HepG2 (cell line): ENCODE measurements at regions not wholly inside any gene's neighbourhood (a gene's known extent, or its start where the extent isn't known, plus 50 kb on each side); places are given as distances from the start of the nearest gene placed in this dataset.

Experiments used
- ATAC-seq: fragments of 200-7000 bp; cut with Tn5 transposase; 3 replicates; pipeline ENCODE4 v1.9.1; 2020; ENCODE audit warnings: mild to moderate bottlenecking, moderate library complexity
- BruUV-seq: library from RNA; stranded (reverse); fragments of 400-500 nt; replicated peaks from 2 replicates; lab custom pipeline; 2021; lab: Mats Ljungman, UMichigan
- CTCF ChIA-PET: fragments of 300-600 bp; formaldehyde crosslinking; extraction: SDS; loops from one replicate; lab custom pipeline; 2021; ENCODE audit warnings: low total read pairs, inconsistent platforms, low intra/inter-chr PET ratio; lab: Yijun Ruan, JAX
- POLR2A ChIA-PET: fragments of 350-600 bp; sonication (Branson Sonifier 250); formaldehyde crosslinking; loops from one replicate; lab custom pipeline; 2020; ENCODE audit warnings: antibody characterized with exemption, inconsistent platforms; lab: Yijun Ruan, JAX
- DNase-seq: peaks from one replicate; pipeline ENCODE4 v3.0.0-alpha.2; 2015; ENCODE audit warnings: low spot score
- FAIRE-seq: peaks from 3 replicates; lab custom pipeline; 2011; peaks lifted over from hg19 to GRCh38; lab: Jason Lieb, UNC
- H2AFZ ChIP-seq: one replicate; pipeline ENCODE4 v1.6.1; 2011; ENCODE audit warnings: low read length, inconsistent platforms
- H3K27ac ChIP-seq: fragments of 300-600 bp; 3 replicates; pipeline ENCODE4 v1.8.0; 2011; ENCODE audit warnings: mixed run types, mild to moderate bottlenecking, mixed read lengths, low read length, inconsistent platforms; ENCODE audit not compliant: insufficient read depth; ENCODE audit errors: extremely low read length
- H3K27me3 ChIP-seq, 2 experiments: fragments of 200-600 bp in 1 of 2; 2 replicates in 1 of 2; 3 replicates in 1 of 2; pipeline versions ENCODE4 v1.6.0 to v1.8.0; 2011; ENCODE audit warnings: low read length in 2 of 2, mild to moderate bottlenecking in 2 of 2, moderate library complexity in 2 of 2, inconsistent platforms in 1 of 2; ENCODE audit not compliant: insufficient read depth in 2 of 2, control insufficient read depth in 1 of 2
- H3K36me3 ChIP-seq, 2 experiments: fragments of 200-600 bp in 1 of 2; replicated peaks in 1 of 2; 2 replicates in 1 of 2; 3 replicates in 1 of 2; pipeline versions ENCODE4 v1.5.1 to v1.8.0; 2011; ENCODE audit warnings: low read length in 2 of 2, inconsistent platforms in 1 of 2; ENCODE audit not compliant: insufficient read depth in 2 of 2, control insufficient read depth in 1 of 2
- H3K4me1 ChIP-seq: 2 replicates; pipeline ENCODE4 v1.5.1; 2012; ENCODE audit warnings: low read length, inconsistent platforms; ENCODE audit not compliant: insufficient read depth
- H3K4me2 ChIP-seq: 2 replicates; pipeline ENCODE4 v1.6.0; 2011; ENCODE audit warnings: low read depth, low read length, inconsistent platforms
- H3K4me3 ChIP-seq, 3 experiments: fragments of 200-600 bp in 1 of 3; sonication (generic), shearing (Covaris generic) in 1 of 3; replicated peaks in 1 of 3; 2 replicates each; pipeline ENCODE4 v1.5.1; 2011 to 2016; ENCODE audit warnings: low read length in 3 of 3, inconsistent platforms in 2 of 3, low read depth in 2 of 3, mild to moderate bottlenecking in 2 of 3, control low read depth in 1 of 3, mixed read lengths in 1 of 3; ENCODE audit not compliant: insufficient read depth in 1 of 3
- H3K79me2 ChIP-seq: one replicate; pipeline ENCODE4 v1.6.1; 2011; ENCODE audit warnings: low read length, inconsistent platforms; ENCODE audit not compliant: insufficient read depth
- H3K9ac ChIP-seq: 2 replicates; pipeline ENCODE4 v1.6.0; 2011; ENCODE audit warnings: mild to moderate bottlenecking, low read depth, low read length, inconsistent platforms; ENCODE audit not compliant: insufficient read depth
- H3K9me3 ChIP-seq: 2 replicates; pipeline ENCODE4 v1.5.1; 2012; ENCODE audit warnings: mild to moderate bottlenecking, low read length
- H4K20me1 ChIP-seq: 2 replicates; pipeline ENCODE4 v1.6.0; 2011; ENCODE audit warnings: inconsistent platforms, mild to moderate bottlenecking, low read length, moderate library complexity; ENCODE audit not compliant: insufficient read depth
- DMAP1 ChIP-seq: IDR thresholded peaks from 2 replicates; pipeline ENCODE4 v1.6.1; 2016
- KMT2A ChIP-seq: sonication (generic); formaldehyde crosslinking; IDR thresholded peaks from 2 replicates; pipeline ENCODE4 v1.4.0; 2020; ENCODE audit warnings: missing genetic modification reagents
- NCOA1 ChIP-seq: sonication (generic); formaldehyde crosslinking; IDR thresholded peaks from 2 replicates; pipeline ENCODE4 v1.9.0; 2021; ENCODE audit warnings: missing genetic modification reagents
- SUZ12 ChIP-seq: fragments of 150-350 bp; IDR thresholded peaks from 2 replicates; pipeline ENCODE4 v1.6.1; 2014; ENCODE audit warnings: low read depth, low read length
- ZNF558 ChIP-seq: sonication (generic); formaldehyde crosslinking; IDR thresholded peaks from 2 replicates; pipeline ENCODE4 v1.9.0; 2022; ENCODE audit warnings: mild to moderate bottlenecking, missing genetic modification reagents, borderline replicate concordance
- ZNF564 ChIP-seq: sonication (generic); formaldehyde crosslinking; IDR thresholded peaks from 2 replicates; pipeline ENCODE4 v1.8.1; 2023; ENCODE audit warnings: mild to moderate bottlenecking, missing genetic modification reagents
- ZNF616 ChIP-seq: sonication (generic); formaldehyde crosslinking; IDR thresholded peaks from 2 replicates; pipeline ENCODE4 v1.5.0; 2020; ENCODE audit warnings: low read depth, mild to moderate bottlenecking, missing genetic modification reagents
- ZNF720 ChIP-seq: sonication (generic); formaldehyde crosslinking; IDR thresholded peaks from 2 replicates; pipeline ENCODE4 v1.4.0; 2020; ENCODE audit warnings: missing genetic modification reagents
- WGBS: methylation state at CpG from one replicate; pipeline ENCODE4 v1.1.6; 2017; ENCODE audit warnings: low lambda C conversion rate; 5-methylcytosine and 5-hydroxymethylcytosine counted together
- in situ Hi-C: cut with HindIII; loops from 2 replicates; pipeline ENCODE4 v1.10.0; 2017; ENCODE audit warnings: low pct_unique_long_range_greater_than_20kb; ENCODE audit not compliant: extremely low pct_ligation_motif_present
- intact Hi-C: fragments of 100-400 bp; cut with micrococcal nuclease; formaldehyde crosslinking; loops from one replicate; pipeline ENCODE4 v1.10.0; 2022; ENCODE audit not compliant: unreplicated experiment
- TF ChIP-seq, protein P1 (sequence below): sonication (generic); formaldehyde crosslinking; IDR thresholded peaks from 2 replicates; pipeline ENCODE4 v1.4.0; 2020; ENCODE audit warnings: missing genetic modification reagents, borderline replicate concordance
- TF ChIP-seq, protein P2 (sequence below): sonication (generic); formaldehyde crosslinking; IDR thresholded peaks from 2 replicates; pipeline ENCODE4 v1.4.0; 2020; ENCODE audit warnings: mild to moderate bottlenecking, missing genetic modification reagents
- TF ChIP-seq, protein P3 (sequence below): sonication (generic); formaldehyde crosslinking; conservative IDR thresholded peaks from 2 replicates; pipeline ENCODE4 v1.8.0; 2022; ENCODE audit warnings: low read depth, missing genetic modification reagents
- TF ChIP-seq, protein P4 (sequence below): IDR thresholded peaks from 2 replicates; pipeline ENCODE4 v1.6.1; 2016; ENCODE audit warnings: missing compliant biosample characterization, missing genetic modification reagents, borderline replicate concordance

DNA sequence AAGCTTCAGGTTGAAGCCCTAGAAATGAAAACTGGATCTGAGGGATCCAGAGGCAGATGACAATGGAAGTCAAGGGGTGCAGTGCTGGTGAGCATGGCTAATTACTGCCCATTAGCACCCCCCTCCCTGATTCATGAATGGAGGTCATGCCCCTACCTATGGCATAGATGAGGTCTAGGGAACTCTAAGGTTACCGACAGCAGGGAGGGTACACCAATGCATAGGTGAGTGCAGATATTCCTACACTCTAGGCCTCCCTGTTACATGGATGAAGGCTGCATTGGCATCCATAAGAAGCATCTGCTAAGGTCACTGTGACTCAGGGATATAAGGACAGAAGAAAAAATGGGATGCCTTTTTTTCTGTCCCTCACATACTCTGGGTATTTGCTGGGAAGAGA is 147.3 kb downstream of the CCDC59 start:
- no peaks in the 10 kb centered on the region for H3K27me3 ChIP-seq
- DNase-seq (no peak), FAIRE-seq (no peak), ATAC-seq (no peak)
- no peak overlapping the region for H3K27ac ChIP-seq
- H4K20me1 ChIP-seq, result no peaks in the 10 kb centered on the region
- H3K9me3 ChIP-seq, result peaks cover 84% of the 10 kb centered on the region
- H3K9ac ChIP-seq, result no peak overlapping the region
- H2AFZ ChIP-seq, result no peak overlapping the region
- intact Hi-C loops, result no loop called here
- BruUV-seq, result no TSS peak
- ChIA-PET CTCF (no interaction called here), POLR2A (no interaction called here)
- in situ Hi-C loops, result no loop called here
- H3K79me2 ChIP-seq, result no peaks in the 10 kb centered on the region
- no peaks in the 10 kb centered on the region for H3K4me1 ChIP-seq
- H3K4me2 ChIP-seq, result no peak overlapping the region
- no peaks in the 10 kb centered on the region for H3K36me3 ChIP-seq
- 10% methylated on average over 1 of the region's 1 CpG for WGBS
- H3K4me3 ChIP-seq, result no peak overlapping the region
- TF ChIP-seq NCOA1, result no peak
- TF ChIP-seq ZNF616 (CRISPR knock-in tag), result peak; percentile 98

DNA sequence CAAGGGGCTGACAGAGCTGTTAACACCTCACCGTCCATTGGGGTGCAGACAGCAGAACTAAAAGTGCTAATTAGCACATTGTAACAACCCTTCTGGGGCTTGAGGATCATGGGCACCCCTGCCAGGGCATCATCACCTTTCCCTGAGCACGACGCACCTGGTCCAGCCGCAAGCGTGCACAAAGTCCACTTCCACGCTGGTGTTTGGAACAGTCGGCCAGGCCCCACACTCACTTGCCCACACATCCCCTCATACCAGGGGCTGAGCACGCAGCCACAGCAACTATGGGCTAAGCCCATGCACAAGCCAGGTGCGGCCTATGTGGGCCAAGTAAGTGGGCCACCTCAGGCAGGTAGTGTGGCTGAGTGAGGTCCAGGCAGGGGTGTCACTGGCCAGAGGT is 148.7 kb downstream of the CCDC59 start:
- Histone ChIP-seq H3K27me3 (no peaks in the 10 kb centered on the region), H4K20me1 (no peaks in the 10 kb centered on the region), H3K4me2 (no peak overlapping the region), H3K4me3 (no peak overlapping the region), H3K9ac (no peak overlapping the region), H3K4me1 (no peaks in the 10 kb centered on the region), H3K9me3 (peaks cover 94% of the 10 kb centered on the region), H3K79me2 (no peaks in the 10 kb centered on the region), H2AFZ (no peak overlapping the region), H3K36me3 (no peaks in the 10 kb centered on the region), H3K27ac (no peak overlapping the region)
- ChIA-PET CTCF (no interaction called here), POLR2A (no interaction called here)
- no TSS peak for BruUV-seq
- FAIRE-seq (no peak), ATAC-seq (no peak), DNase-seq (no peak)
- intact Hi-C loops (no loop called here), in situ Hi-C loops (no loop called here)
- 73% methylated on average over 6 of the region's 9 CpGs for WGBS
- TF ChIP-seq SUZ12 (no peak), ZNF558 (no peak), DMAP1 (CRISPR knock-in tag) (no peak), ZNF720 (CRISPR knock-in tag) (no peak), KMT2A (CRISPR knock-in tag) (no peak), ZNF564 (CRISPR knock-in tag) (no peak)
- TF ChIP-seq, protein P1, sequence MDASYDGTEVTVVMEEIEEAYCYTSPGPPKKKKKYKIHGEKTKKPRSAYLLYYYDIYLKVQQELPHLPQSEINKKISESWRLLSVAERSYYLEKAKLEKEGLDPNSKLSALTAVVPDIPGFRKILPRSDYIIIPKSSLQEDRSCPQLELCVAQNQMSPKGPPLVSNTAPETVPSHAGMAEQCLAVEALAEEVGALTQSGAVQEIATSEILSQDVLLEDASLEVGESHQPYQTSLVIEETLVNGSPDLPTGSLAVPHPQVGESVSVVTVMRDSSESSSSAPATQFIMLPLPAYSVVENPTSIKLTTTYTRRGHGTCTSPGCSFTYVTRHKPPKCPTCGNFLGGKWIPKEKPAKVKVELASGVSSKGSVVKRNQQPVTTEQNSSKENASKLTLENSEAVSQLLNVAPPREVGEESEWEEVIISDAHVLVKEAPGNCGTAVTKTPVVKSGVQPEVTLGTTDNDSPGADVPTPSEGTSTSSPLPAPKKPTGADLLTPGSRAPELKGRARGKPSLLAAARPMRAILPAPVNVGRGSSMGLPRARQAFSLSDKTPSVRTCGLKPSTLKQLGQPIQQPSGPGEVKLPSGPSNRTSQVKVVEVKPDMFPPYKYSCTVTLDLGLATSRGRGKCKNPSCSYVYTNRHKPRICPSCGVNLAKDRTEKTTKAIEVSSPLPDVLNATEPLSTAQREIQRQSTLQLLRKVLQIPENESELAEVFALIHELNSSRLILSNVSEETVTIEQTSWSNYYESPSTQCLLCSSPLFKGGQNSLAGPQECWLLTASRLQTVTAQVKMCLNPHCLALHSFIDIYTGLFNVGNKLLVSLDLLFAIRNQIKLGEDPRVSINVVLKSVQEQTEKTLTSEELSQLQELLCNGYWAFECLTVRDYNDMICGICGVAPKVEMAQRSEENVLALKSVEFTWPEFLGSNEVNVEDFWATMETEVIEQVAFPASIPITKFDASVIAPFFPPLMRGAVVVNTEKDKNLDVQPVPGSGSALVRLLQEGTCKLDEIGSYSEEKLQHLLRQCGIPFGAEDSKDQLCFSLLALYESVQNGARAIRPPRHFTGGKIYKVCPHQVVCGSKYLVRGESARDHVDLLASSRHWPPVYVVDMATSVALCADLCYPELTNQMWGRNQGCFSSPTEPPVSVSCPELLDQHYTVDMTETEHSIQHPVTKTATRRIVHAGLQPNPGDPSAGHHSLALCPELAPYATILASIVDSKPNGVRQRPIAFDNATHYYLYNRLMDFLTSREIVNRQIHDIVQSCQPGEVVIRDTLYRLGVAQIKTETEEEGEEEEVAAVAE, result no peak
- TF ChIP-seq, protein P2, sequence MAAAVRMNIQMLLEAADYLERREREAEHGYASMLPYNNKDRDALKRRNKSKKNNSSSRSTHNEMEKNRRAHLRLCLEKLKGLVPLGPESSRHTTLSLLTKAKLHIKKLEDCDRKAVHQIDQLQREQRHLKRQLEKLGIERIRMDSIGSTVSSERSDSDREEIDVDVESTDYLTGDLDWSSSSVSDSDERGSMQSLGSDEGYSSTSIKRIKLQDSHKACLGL (CRISPR knock-in tag), result no peak
- TF ChIP-seq, protein P3, sequence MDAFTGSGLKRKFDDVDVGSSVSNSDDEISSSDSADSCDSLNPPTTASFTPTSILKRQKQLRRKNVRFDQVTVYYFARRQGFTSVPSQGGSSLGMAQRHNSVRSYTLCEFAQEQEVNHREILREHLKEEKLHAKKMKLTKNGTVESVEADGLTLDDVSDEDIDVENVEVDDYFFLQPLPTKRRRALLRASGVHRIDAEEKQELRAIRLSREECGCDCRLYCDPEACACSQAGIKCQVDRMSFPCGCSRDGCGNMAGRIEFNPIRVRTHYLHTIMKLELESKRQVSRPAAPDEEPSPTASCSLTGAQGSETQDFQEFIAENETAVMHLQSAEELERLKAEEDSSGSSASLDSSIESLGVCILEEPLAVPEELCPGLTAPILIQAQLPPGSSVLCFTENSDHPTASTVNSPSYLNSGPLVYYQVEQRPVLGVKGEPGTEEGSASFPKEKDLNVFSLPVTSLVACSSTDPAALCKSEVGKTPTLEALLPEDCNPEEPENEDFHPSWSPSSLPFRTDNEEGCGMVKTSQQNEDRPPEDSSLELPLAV (CRISPR knock-in tag), result no peak
- TF ChIP-seq, protein P4, sequence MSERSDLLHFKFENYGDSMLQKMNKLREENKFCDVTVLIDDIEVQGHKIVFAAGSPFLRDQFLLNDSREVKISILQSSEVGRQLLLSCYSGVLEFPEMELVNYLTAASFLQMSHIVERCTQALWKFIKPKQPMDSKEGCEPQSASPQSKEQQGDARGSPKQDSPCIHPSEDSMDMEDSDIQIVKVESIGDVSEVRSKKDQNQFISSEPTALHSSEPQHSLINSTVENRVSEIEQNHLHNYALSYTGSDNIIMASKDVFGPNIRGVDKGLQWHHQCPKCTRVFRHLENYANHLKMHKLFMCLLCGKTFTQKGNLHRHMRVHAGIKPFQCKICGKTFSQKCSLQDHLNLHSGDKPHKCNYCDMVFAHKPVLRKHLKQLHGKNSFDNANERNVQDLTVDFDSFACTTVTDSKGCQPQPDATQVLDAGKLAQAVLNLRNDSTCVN (CRISPR knock-in tag), result no peak
